Memory B cell (primary cell): ENCODE measurements at regions not wholly inside any gene's neighbourhood (a gene's known extent, or its start where the extent isn't known, plus 50 kb on each side); places are given as distances from the start of the nearest gene placed in this dataset.

Source experiments
- ATAC-seq: fragments of 150-1000 bp; cut with Tn5 transposase; 2 replicates; pipeline ENCODE4 v1.10.0; 2021; ENCODE audit warnings: low read depth, mild to moderate bottlenecking, moderate library complexity
- DNase-seq, 2 donors: peaks; one replicate each; pipeline ENCODE4 v3.0.0; 2022; ENCODE audit warnings: low spot score in 2 of 2
- H3K27ac Mint-ChIP-seq: one replicate; pipeline ENCODE4 v1.8.0; 2022; ENCODE audit warnings: mild to moderate bottlenecking, moderate library complexity, mixed read lengths
- H3K27me3 Mint-ChIP-seq: one replicate; pipeline ENCODE4 v1.8.0; 2022; ENCODE audit warnings: mixed read lengths
- H3K36me3 Mint-ChIP-seq: one replicate; pipeline ENCODE4 v1.8.0; 2022; ENCODE audit warnings: mild to moderate bottlenecking, mixed read lengths
- H3K4me1 Mint-ChIP-seq: one replicate; pipeline ENCODE4 v1.8.0; 2022; ENCODE audit warnings: mixed read lengths
- H3K4me3 Mint-ChIP-seq: one replicate; pipeline ENCODE4 v1.8.0; 2022; ENCODE audit warnings: mild to moderate bottlenecking, moderate library complexity, mixed read lengths
- H3K9me3 Mint-ChIP-seq: one replicate; pipeline ENCODE4 v1.8.0; 2022; ENCODE audit warnings: mixed read lengths

DNA sequence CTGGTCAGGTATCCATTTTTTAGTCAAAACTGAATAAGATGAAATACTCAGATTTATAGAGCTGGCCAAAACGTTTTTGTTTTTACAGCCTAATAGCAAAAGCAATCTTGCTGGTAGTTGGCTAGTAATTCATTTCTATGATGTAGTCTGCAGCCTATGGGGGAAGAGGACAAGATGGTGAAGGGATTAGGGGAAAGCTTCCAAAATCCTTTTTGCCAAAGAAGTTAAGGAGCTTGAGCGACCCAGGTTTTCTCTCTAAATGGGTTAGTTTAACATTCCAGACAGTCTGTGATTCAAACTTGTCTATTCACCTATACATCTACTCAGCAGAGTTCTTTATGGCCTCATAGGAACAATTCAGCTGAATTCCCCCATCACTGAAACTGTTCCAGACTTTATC lies 89.8 kb upstream of the SPRY1 start:
- ATAC-seq (no peak), DNase-seq (no peak)
- H3K27ac Mint-ChIP-seq: no peak overlapping the region
- H3K9me3 Mint-ChIP-seq: no peaks in the 10 kb centered on the region
- peaks cover 4% of the 10 kb centered on the region for H3K4me1 Mint-ChIP-seq
- no peak overlapping the region for H3K4me3 Mint-ChIP-seq
- no peaks in the 10 kb centered on the region for H3K27me3 Mint-ChIP-seq
- peaks cover 8% of the 10 kb centered on the region for H3K36me3 Mint-ChIP-seq

DNA sequence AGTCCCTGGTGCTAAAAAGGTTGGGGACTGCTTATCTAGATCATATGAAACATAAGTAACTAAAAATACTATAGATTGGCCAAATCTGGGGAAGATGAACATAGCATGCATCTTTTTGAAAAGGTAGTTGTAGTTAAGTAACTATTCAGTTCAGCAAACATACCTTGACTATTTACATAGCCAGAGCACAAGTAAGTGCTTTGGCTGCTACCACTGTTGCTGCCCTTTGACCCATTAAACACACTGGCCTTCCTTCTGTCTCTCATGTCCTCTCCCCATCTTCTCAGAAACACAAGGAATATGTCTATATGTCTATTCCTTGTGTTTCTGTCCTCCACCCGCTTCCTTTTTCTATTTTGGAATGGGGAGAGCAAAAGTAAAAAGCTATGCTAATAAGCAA lies 87.9 kb upstream of the SPRY1 start:
- Mint-ChIP-seq H3K27ac (no peak overlapping the region), H3K4me1 (peaks cover 4% of the 10 kb centered on the region), H3K4me3 (no peak overlapping the region), H3K27me3 (no peaks in the 10 kb centered on the region), H3K9me3 (no peaks in the 10 kb centered on the region), H3K36me3 (peaks cover 17% of the 10 kb centered on the region)
- ATAC-seq: no peak
- no peak for DNase-seq

DNA sequence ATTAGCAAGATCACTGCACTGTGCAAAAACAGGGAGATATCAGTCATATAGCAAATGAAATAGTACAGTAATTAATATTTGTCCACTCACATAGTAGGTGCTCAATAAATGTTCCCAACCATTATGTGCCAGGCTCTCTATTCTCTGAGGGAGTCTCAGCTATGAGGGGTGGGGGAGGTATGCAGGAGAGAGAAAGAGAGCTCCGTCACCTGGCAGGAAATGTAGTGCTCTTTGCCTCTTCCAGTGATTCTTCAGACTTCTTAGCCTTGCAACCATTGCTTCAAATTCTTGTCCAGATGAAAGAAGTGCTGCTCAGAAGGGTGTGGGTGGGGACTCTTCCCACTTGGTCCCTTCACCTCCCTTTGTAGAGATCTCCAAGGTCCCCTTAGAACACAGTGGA lies 84.5 kb upstream of the SPRY1 start:
- no peaks in the 10 kb centered on the region for H3K27me3 Mint-ChIP-seq
- peaks cover 19% of the 10 kb centered on the region for H3K36me3 Mint-ChIP-seq
- H3K4me3 Mint-ChIP-seq: no peak overlapping the region
- no peaks in the 10 kb centered on the region for H3K9me3 Mint-ChIP-seq
- no peak for ATAC-seq
- H3K4me1 Mint-ChIP-seq: no peaks in the 10 kb centered on the region
- H3K27ac Mint-ChIP-seq: no peak overlapping the region
- DNase-seq: no peak

DNA sequence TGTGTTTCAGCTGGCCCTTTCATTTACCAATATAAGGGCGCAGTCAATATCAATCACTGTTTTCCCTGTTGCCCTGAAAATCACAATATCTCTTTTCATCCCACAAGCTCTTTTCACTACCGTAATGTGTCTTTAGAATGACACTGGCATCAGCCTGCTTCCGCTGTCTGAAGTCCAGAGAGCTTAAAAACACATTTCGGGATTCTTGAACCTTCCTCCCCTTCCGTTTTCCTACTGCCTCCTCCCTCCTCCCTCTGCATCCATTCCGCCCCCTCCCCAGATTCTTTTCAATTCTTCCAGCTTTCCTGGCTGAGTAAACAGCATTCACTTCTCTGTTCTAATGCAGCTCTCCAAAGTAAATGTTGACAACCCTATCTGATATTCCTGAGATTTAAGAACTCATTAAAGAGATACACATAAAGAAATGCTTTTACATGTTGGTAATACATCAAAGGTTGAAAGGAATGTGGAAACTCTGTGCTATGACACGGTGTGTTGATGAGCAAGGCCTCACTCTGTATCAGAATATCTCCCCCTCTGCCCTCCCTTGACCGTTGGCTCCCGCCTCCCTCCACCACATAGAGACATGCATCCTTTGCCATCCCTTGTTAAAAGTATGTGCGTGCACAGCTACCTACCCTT lies 83.5 kb upstream of the SPRY1 start:
- Mint-ChIP-seq H3K4me3 (no peak overlapping the region), H3K27ac (no peak overlapping the region), H3K9me3 (peaks cover 2% of the 10 kb centered on the region), H3K36me3 (peaks cover 26% of the 10 kb centered on the region), H3K4me1 (no peaks in the 10 kb centered on the region), H3K27me3 (no peaks in the 10 kb centered on the region)
- ATAC-seq (no peak), DNase-seq (no peak)

DNA sequence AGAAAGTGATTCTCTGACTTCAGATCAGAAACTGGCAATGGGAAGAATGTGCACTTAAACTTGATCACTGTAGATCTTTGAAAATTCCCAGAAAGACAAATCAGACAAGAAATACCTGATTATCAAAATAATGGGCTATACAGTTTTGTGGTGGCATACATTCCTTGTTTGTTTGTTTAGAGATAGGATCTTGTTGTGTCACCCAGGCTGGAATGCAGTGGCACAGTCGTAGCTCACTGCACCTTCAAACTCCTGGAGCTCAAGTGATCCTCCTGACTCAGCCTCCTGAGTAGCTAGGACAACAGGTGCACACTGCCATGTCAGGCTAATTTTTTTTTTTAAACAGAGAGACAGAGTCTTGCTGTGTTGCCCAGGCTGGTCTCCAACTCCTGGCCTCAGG lies 81.0 kb upstream of the SPRY1 start:
- H3K4me3 Mint-ChIP-seq: no peak overlapping the region
- DNase-seq (no peak), ATAC-seq (no peak)
- H3K9me3 Mint-ChIP-seq: peaks cover 4% of the 10 kb centered on the region
- peaks cover 26% of the 10 kb centered on the region for H3K36me3 Mint-ChIP-seq
- no peaks in the 10 kb centered on the region for H3K27me3 Mint-ChIP-seq
- no peaks in the 10 kb centered on the region for H3K4me1 Mint-ChIP-seq
- H3K27ac Mint-ChIP-seq: no peak overlapping the region

DNA sequence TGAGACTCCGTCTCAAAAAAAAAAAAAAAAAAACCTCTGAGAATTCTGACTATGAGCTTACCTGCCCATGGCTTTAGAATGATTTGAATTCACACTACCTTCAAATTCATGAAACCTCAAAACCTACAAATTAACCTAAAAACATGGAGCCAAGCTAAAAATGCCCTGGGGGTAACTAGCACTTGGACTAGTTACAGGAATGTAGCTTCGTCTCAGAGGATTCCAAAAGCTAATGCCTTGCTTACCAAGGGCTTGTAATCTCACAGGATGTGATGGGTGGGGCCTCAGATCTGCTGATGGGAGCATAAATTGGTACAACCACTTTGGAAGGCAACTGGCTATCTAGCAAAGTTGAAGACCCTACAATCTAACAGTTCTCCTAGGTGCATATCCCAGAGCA lies 79.4 kb upstream of the SPRY1 start:
- ATAC-seq: no peak
- Mint-ChIP-seq H3K4me1 (no peaks in the 10 kb centered on the region), H3K9me3 (peaks cover 12% of the 10 kb centered on the region), H3K27me3 (no peaks in the 10 kb centered on the region), H3K4me3 (no peak overlapping the region), H3K27ac (no peak overlapping the region), H3K36me3 (peaks cover 26% of the 10 kb centered on the region)
- DNase-seq: no peak

DNA sequence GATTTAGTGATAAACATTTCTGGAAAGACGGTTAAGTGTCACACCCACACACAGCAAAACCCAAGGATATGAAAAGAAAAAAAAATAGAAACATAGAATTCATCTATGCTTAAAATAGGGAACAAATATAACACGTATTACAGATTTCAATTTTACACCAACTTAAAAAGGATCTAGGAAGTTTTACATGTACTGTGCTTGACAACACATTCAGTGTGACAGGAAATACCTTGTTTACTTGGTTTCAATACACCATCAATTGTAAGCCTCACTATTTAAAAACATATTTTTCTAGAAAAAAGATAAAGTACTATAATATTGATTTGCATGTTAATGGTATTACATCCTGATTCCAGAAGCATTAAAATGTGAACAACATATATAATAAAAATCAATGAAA lies 77.0 kb upstream of the SPRY1 start:
- no peaks in the 10 kb centered on the region for H3K27me3 Mint-ChIP-seq
- no peak overlapping the region for H3K4me3 Mint-ChIP-seq
- H3K4me1 Mint-ChIP-seq: no peaks in the 10 kb centered on the region
- H3K27ac Mint-ChIP-seq: no peak overlapping the region
- peaks cover 17% of the 10 kb centered on the region for H3K9me3 Mint-ChIP-seq
- ATAC-seq: no peak
- H3K36me3 Mint-ChIP-seq: peaks cover 19% of the 10 kb centered on the region
- DNase-seq: no peak

DNA sequence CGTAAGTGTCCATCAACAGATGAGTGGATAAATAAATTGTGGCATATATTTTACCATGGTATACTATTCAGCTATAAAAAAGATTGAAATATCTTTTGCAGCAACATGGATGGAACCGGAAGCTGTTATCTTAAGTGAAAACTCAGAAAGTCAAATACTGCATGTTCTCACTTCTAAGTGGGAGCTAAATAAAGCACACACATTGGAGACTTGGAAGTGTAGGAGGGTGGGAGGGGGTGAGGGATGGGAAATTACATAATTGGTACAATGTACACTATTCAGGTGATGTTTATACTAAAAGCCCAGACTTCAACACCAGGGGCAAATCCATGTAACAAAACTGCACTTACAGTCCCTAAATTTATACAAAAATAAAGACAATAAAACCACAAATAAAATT lies 72.6 kb upstream of the SPRY1 start:
- DNase-seq: no peak
- Mint-ChIP-seq H3K4me3 (no peak overlapping the region), H3K4me1 (peaks cover 13% of the 10 kb centered on the region), H3K36me3 (peaks cover 10% of the 10 kb centered on the region), H3K27ac (no peak overlapping the region), H3K9me3 (peaks cover 15% of the 10 kb centered on the region), H3K27me3 (no peaks in the 10 kb centered on the region)
- ATAC-seq: no peak

DNA sequence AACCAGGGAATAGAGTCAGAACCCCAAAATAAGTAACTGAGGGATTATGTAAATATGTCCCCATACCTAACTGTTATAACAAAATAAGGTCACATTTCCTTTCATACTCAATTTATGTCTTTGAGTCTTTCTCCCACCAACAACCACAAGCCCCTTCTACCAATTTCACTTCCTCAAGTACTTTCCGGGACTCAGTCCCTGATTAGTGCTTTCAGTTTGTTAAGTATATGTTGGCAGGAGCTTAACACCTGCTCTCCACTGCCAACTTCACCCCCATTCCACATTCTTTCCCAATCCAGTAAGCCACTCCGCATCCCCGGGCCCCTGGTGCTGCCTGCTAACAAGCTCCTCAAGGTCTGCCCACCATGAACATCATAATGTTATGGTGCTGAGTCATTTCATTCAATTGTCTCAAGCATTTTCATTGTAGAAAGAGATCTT lies 71.3 kb upstream of the SPRY1 start:
- peaks cover 13% of the 10 kb centered on the region for H3K4me1 Mint-ChIP-seq
- ATAC-seq: peak; percentile 98
- H3K36me3 Mint-ChIP-seq: peaks cover 3% of the 10 kb centered on the region
- DNase-seq: peak in 1 of 2 donors; percentile 18
- H3K27ac Mint-ChIP-seq: no peak overlapping the region
- peak overlapping the region; percentile 58 for H3K4me3 Mint-ChIP-seq
- H3K9me3 Mint-ChIP-seq: peaks cover 13% of the 10 kb centered on the region
- H3K27me3 Mint-ChIP-seq: no peaks in the 10 kb centered on the region

DNA sequence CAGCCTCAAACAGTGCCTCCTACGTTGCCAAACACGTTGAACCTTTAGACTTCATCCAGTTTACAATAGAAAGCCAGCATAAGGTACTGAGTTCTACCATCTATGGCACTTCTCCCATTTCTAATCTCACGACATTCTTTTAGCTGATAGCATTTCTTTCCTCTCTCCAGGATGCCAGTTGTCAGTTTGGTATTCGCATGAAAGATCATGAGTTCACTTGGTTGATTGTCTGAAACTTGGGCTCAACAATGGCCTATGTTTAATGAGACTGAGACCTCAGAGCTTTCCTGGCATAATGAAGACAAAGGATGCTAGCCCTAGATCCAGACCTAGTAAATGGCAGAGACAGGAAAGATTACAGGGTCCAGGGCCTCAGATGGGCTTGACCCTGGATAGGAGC lies 69.2 kb upstream of the SPRY1 start:
- Mint-ChIP-seq H3K27me3 (no peaks in the 10 kb centered on the region), H3K27ac (no peak overlapping the region), H3K9me3 (peaks cover 4% of the 10 kb centered on the region), H3K4me3 (no peak overlapping the region), H3K36me3 (peaks cover 1% of the 10 kb centered on the region), H3K4me1 (peaks cover 13% of the 10 kb centered on the region)
- ATAC-seq (no peak), DNase-seq (no peak)

DNA sequence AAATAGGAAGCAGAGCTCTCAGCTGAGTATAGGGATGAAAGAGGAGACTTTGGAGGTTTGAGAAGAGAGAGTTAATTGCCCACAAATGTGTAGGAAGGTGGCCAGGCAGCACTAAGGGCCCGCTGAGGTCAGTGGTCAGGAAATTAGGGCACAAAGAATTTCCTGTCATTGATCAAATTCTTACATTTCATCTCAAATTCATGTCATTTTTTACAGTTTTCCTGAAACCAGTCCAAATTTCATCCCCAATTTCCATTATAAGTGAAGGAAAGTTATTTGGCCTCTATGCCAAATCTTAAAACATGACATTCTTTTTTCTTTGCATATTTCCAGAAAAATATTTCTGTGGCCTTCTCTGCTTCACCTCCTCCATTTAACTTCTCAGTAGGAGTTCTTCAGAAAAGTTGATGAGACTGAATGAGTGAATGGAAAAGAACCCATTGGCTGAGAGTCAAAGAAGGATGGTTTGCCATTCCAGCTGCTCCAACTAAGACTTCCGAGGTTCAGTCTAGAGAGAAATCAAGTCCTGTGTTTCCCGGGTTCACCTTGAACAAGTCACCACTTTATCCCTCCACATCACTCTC lies 68.7 kb upstream of the SPRY1 start:
- Mint-ChIP-seq H3K9me3 (peaks cover 2% of the 10 kb centered on the region), H3K36me3 (peaks cover 1% of the 10 kb centered on the region), H3K27me3 (no peaks in the 10 kb centered on the region), H3K4me1 (peaks cover 13% of the 10 kb centered on the region), H3K27ac (no peak overlapping the region), H3K4me3 (no peak overlapping the region)
- ATAC-seq: no peak
- no peak for DNase-seq

DNA sequence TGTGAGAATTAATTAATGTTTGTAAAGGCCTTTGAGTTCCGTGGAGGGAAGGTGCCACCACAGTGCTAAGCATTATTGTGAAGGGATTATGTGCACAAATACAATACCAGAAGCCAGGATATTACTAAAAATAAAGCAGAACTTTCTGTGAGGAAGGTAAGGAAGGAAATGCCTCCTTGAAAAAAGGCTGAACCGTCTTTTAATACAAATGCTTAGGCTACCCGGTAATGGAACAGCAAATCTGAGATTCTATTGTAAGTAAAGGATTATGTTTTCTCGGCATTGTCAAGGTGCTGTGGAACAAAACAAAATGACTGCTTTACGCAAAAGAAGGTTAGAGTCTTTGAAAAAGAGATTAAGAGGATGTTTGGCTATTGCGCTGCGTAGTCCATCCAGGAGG lies 57.9 kb upstream of the SPRY1 start:
- Mint-ChIP-seq H3K4me1 (no peaks in the 10 kb centered on the region), H3K27me3 (peaks cover 7% of the 10 kb centered on the region), H3K9me3 (peaks cover 4% of the 10 kb centered on the region), H3K27ac (no peak overlapping the region), H3K36me3 (no peaks in the 10 kb centered on the region), H3K4me3 (no peak overlapping the region)
- ATAC-seq (no peak), DNase-seq (no peak)

DNA sequence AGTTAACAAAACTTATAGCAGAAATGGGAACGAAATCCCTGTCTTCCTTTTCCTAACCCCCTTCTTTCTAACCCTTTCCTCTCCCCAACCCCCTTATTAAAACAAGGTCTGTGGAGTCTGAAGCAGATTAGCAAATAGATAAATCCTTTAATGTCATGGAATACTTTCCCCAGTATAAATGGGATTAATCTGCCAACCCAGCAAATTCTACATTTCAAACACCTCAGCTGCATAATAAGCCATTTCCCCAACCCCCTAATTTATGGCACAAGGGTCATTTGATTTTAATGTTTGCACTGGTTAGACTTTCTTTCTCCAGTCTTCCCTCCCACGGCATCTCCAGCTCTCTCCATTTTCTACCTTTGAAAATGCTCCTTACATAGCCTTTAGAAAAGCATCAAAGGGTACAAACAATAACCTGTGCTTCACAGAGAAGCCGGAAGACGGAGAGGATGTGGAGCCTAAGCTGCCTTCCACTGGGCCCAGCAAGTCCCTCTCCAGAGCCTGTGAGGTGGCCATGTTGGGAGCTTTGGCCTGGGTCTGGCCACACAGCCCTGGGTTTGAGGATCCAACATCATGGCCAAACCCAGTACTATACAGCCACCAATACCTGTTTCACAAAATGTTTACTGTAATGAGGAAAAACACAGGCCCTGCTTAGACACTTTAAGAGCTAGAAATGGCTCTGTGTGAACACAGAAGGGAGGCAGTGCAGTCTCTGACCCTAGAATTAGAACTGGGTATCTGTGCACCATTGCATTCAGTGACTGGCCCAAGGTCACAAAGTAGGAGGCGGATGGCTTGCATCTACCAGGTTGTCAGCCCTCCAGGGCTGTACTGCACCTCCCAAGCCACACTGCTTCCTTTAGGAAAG lies 56.9 kb upstream of the SPRY1 start:
- ATAC-seq (no peak), DNase-seq (no peak)
- Mint-ChIP-seq H3K4me3 (no peak overlapping the region), H3K4me1 (peaks cover 3% of the 10 kb centered on the region), H3K27me3 (peaks cover 7% of the 10 kb centered on the region), H3K27ac (no peak overlapping the region), H3K9me3 (peaks cover 4% of the 10 kb centered on the region), H3K36me3 (no peaks in the 10 kb centered on the region)

DNA sequence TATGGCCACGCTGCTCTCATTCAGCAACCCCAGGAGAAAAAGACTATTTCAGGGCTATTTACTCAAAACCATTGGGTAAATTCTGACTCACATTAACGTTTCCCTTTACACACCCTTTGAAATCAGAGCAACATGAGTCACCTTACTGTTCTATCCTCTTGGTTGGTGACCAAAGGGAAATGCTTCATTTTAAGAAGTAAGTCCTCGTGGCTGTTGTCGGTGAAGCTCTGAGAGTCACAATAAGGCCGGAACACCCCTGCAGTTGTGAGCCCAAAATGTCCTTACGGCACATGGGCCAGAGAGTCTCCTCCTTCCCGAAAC lies 56.3 kb upstream of the SPRY1 start:
- ATAC-seq (no peak), DNase-seq (no peak)
- H3K4me1 Mint-ChIP-seq: peaks cover 3% of the 10 kb centered on the region
- H3K27me3 Mint-ChIP-seq: peaks cover 6% of the 10 kb centered on the region
- no peaks in the 10 kb centered on the region for H3K36me3 Mint-ChIP-seq
- no peak overlapping the region for H3K4me3 Mint-ChIP-seq
- no peak overlapping the region for H3K27ac Mint-ChIP-seq
- H3K9me3 Mint-ChIP-seq: peaks cover under 1% of the 10 kb centered on the region
